Endothelial cell (in vitro differentiated cells): ENCODE measurements at regions not wholly inside any gene's neighbourhood (a gene's known extent, or its start where the extent isn't known, plus 50 kb on each side); places are given as distances from the start of the nearest gene placed in this dataset.

Experiments used
- DNase-seq: peaks from one replicate; pipeline ENCODE4 v3.0.0; 2021; ENCODE audit warnings: low spot score
- H3K27ac Mint-ChIP-seq: one replicate; pipeline ENCODE4 v1.8.0; 2021; ENCODE audit warnings: mixed read lengths, inconsistent platforms; ENCODE audit not compliant: unreplicated experiment
- H3K27me3 Mint-ChIP-seq: one replicate; pipeline ENCODE4 v1.8.0; 2021; ENCODE audit warnings: mild to moderate bottlenecking, moderate library complexity, mixed read lengths, inconsistent platforms; ENCODE audit not compliant: unreplicated experiment
- H3K36me3 Mint-ChIP-seq: one replicate; pipeline ENCODE4 v1.8.0; 2021; ENCODE audit warnings: mild to moderate bottlenecking, low read depth, mixed read lengths, inconsistent platforms; ENCODE audit not compliant: unreplicated experiment
- H3K4me1 Mint-ChIP-seq: one replicate; pipeline ENCODE4 v1.8.0; 2021; ENCODE audit warnings: mild to moderate bottlenecking, mixed read lengths, inconsistent platforms; ENCODE audit not compliant: unreplicated experiment
- H3K4me3 Mint-ChIP-seq: one replicate; pipeline ENCODE4 v1.8.0; 2021; ENCODE audit warnings: mild to moderate bottlenecking, mixed read lengths, inconsistent platforms; ENCODE audit not compliant: unreplicated experiment
- H3K9me3 Mint-ChIP-seq: one replicate; pipeline ENCODE4 v1.8.0; 2021; ENCODE audit warnings: mixed read lengths, inconsistent platforms; ENCODE audit not compliant: unreplicated experiment
- CTCF ChIP-seq: fragments of 200-600 bp; sonication (generic); IDR thresholded peaks from one replicate; pipeline ENCODE4 v1.5.0; 2021; ENCODE audit warnings: antibody characterized with exemption; ENCODE audit not compliant: unreplicated experiment

- no peaks in the 10 kb centered on the region for H3K9me3 Mint-ChIP-seq
- no peak for TF ChIP-seq CTCF
- no peaks in the 10 kb centered on the region for H3K27me3 Mint-ChIP-seq
- DNase-seq, result no peak
- no peak overlapping the region for H3K4me3 Mint-ChIP-seq
- H3K27ac Mint-ChIP-seq, result no peak overlapping the region
- H3K36me3 Mint-ChIP-seq, result no peaks in the 10 kb centered on the region
- peaks cover 6% of the 10 kb centered on the region for H3K4me1 Mint-ChIP-seq
Measured at GRCh38 chr2:185372188-185372587, 366.4 kb upstream of the FSIP2 start.

DNA sequence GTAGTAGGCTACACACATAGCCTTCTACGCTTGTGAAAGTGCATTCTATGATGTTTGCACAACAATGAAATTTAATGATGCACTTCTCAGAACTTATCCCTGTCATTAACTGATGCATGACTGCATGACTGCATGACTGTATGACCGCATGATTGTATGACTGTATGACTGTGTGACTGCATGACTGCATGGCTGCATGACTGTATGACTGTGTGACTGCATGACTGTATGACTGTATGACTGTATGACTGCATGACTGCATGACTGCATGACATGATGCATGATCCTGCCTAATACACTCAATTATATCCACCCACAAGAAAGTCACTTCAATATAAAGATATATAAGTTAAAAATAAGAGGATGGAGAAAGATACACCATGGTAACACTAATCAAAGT, 365.4 kb upstream of the FSIP2 start:
- no peaks in the 10 kb centered on the region for H3K27me3 Mint-ChIP-seq
- H3K4me3 Mint-ChIP-seq, result no peak overlapping the region
- H3K4me1 Mint-ChIP-seq, result peaks cover 1% of the 10 kb centered on the region
- no peaks in the 10 kb centered on the region for H3K9me3 Mint-ChIP-seq
- no peak for DNase-seq
- TF ChIP-seq CTCF, result no peak
- H3K27ac Mint-ChIP-seq, result no peak overlapping the region
- no peaks in the 10 kb centered on the region for H3K36me3 Mint-ChIP-seq

GRCh38 chr2:185374878-185375277, 363.7 kb upstream of the FSIP2 start:
- H3K9me3 Mint-ChIP-seq, result no peaks in the 10 kb centered on the region
- no peaks in the 10 kb centered on the region for H3K4me1 Mint-ChIP-seq

DNA sequence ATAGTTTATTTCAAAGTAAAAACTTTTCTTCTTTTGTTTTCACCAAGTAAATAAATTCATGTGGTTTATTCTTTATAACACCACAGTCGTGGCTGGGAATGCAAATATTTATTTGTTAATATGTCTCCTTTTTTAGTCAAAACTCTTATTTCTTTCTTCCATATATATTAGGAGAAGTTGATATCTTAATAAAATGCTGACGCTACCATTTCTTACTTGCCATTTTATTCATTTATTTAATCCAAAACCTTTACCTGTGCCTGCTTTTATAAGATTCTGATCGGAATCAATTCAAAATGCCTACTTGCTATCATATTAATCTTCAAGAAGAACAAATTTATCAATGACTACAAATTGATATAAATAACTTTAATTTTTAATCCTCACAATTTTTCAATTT, 362.9 kb upstream of the FSIP2 start:
- Mint-ChIP-seq H3K4me1 (no peaks in the 10 kb centered on the region), H3K27me3 (peaks cover 1% of the 10 kb centered on the region), H3K4me3 (no peak overlapping the region), H3K27ac (no peak overlapping the region), H3K36me3 (no peaks in the 10 kb centered on the region), H3K9me3 (no peaks in the 10 kb centered on the region)
- DNase-seq, result no peak
- TF ChIP-seq CTCF, result no peak

More at GRCh38 chr2:185374878-185375277, 363.7 kb upstream of the FSIP2 start:
- H3K4me3 Mint-ChIP-seq, result no peak overlapping the region
- H3K27ac Mint-ChIP-seq, result no peak overlapping the region
- H3K27me3 Mint-ChIP-seq, result no peaks in the 10 kb centered on the region
- no peak for DNase-seq
- H3K36me3 Mint-ChIP-seq, result no peaks in the 10 kb centered on the region
- TF ChIP-seq CTCF, result no peak

DNA sequence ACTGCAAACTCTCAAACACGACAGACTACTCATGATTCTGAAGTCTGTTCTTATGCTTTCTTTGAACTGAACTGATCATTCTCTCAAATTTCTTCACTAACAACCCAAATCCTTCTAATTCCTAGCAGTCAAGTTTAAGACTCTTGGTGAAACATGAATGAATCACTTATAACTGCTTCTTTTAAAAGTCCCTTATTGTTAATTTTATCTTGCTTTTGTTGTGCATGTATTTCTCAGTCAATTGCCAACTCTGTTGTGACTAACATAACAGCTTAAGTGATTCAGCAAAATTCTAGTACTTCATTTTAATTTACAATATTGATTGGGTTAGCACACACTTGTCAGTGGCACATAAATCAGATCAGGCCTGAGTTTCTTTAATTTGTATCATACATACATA, 357.0 kb upstream of the FSIP2 start:
- no peaks in the 10 kb centered on the region for H3K4me1 Mint-ChIP-seq
- H3K4me3 Mint-ChIP-seq, result no peak overlapping the region
- no peak overlapping the region for H3K27ac Mint-ChIP-seq
- no peaks in the 10 kb centered on the region for H3K9me3 Mint-ChIP-seq
- TF ChIP-seq CTCF, result no peak
- no peak for DNase-seq
- no peaks in the 10 kb centered on the region for H3K36me3 Mint-ChIP-seq
- H3K27me3 Mint-ChIP-seq, result peaks cover 3% of the 10 kb centered on the region
